SU-DHL-6 (cell line): ENCODE measurements at regions not wholly inside any gene's neighbourhood (a gene's known extent, or its start where the extent isn't known, plus 50 kb on each side); places are given as distances from the start of the nearest gene placed in this dataset.

Source experiments
- EZH2phosphoT487 ChIP-seq: fragments of 200-600 bp; sonication (generic), shearing (Covaris generic); conservative IDR thresholded peaks from 2 replicates; pipeline ENCODE4 v1.6.1; 2018; ENCODE audit warnings: mild to moderate bottlenecking, antibody characterized with exemption, low read length, moderate library complexity, mixed read lengths
- TF ChIP-seq, protein P1 (sequence below): fragments of 200-600 bp; sonication (generic); IDR thresholded peaks from one replicate; pipeline ENCODE4 v1.5.1; 2017; ENCODE audit warnings: antibody characterized with exemption, mild to moderate bottlenecking, low read length, moderate library complexity; ENCODE audit not compliant: insufficient read depth, poor library complexity, severe bottlenecking

DNA sequence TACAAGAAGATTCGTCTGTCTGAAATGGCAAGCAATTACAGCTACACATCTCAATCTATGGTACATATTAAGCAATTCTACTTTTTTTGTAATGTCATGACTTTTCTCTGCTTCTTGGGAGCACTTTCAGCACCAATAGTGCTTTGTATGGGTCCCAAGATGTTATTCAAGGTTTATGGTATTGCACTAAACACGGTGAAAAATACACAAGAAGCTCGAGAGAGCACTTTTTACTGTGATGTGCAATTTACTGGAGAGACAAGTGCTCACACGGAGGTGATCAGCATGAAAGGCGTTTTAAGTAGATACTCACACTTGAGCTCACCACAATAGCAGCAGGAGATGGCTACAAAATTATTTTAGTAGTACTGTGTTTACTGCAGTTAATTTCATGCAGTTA lies 783.6 kb downstream of the CBLN2 start:
- no peak for TF ChIP-seq EZH2phosphoT487
- TF ChIP-seq, protein P1, sequence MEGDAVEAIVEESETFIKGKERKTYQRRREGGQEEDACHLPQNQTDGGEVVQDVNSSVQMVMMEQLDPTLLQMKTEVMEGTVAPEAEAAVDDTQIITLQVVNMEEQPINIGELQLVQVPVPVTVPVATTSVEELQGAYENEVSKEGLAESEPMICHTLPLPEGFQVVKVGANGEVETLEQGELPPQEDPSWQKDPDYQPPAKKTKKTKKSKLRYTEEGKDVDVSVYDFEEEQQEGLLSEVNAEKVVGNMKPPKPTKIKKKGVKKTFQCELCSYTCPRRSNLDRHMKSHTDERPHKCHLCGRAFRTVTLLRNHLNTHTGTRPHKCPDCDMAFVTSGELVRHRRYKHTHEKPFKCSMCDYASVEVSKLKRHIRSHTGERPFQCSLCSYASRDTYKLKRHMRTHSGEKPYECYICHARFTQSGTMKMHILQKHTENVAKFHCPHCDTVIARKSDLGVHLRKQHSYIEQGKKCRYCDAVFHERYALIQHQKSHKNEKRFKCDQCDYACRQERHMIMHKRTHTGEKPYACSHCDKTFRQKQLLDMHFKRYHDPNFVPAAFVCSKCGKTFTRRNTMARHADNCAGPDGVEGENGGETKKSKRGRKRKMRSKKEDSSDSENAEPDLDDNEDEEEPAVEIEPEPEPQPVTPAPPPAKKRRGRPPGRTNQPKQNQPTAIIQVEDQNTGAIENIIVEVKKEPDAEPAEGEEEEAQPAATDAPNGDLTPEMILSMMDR = no peak
